Adrenal gland (tissue), 9 donors: ENCODE measurements at regions not wholly inside any gene's neighbourhood (a gene's known extent, or its start where the extent isn't known, plus 50 kb on each side); places are given as distances from the start of the nearest gene placed in this dataset.
A peak's percentile ranks its signal among the peaks of the same experiment; 100 is the strongest.

ENCODE experiments used
- DNase-seq, 7 donors: peaks; one replicate each; pipeline ENCODE4 v3.0.0-alpha.2; 2019 to 2020
- H3K27ac ChIP-seq, 5 donors: fragments of 200-600 bp; sonication (generic) in 4 of 5; 1 replicate in 3 of 5; 2 replicates in 2 of 5; pipeline versions ENCODE4 v1.5.1 to v1.8.0; 2016 to 2020; ENCODE audit warnings: mild to moderate bottlenecking in 1 of 5
- H3K27me3 ChIP-seq: fragments of 200-600 bp; 2 replicates; pipeline ENCODE4 v1.8.0; 2021
- H3K36me3 ChIP-seq, 2 donors: fragments of 200-600 bp; replicated peaks in 1 of 2; 1 replicate in 1 of 2; 2 replicates in 1 of 2; pipeline versions ENCODE4 v1.5.1 to v1.8.0; 2018 to 2022
- H3K4me1 ChIP-seq, 2 donors: fragments of 200-600 bp; replicated peaks in 1 of 2; 1 replicate in 1 of 2; 2 replicates in 1 of 2; pipeline versions ENCODE4 v1.5.1 to v1.8.0; 2018 to 2021
- H3K4me3 ChIP-seq, 4 donors: fragments of 200-600 bp; sonication (generic) in 3 of 4; one replicate each; pipeline ENCODE4 v1.5.1; 2016 to 2018
- H3K9me3 ChIP-seq, 3 donors: fragments of 200-600 bp; sonication (generic) in 1 of 3; replicated peaks in 1 of 3; 1 replicate in 2 of 3; 2 replicates in 1 of 3; pipeline versions ENCODE4 v1.5.1 to v1.8.0; 2016 to 2021
- CTCF ChIP-seq, 6 experiments: fragments of 450-650 bp in 4 of 6; fragments of 200-600 bp in 2 of 6; sonication (generic) in 1 of 6; IDR thresholded peaks; 1 replicate in 5 of 6; 2 replicates in 1 of 6; pipeline versions ENCODE4 v1.5.1 to v1.8.0; 2016 to 2021; ENCODE audit warnings: antibody characterized with exemption in 6 of 6, mild to moderate bottlenecking in 2 of 6, moderate library complexity in 1 of 6
- POLR2A ChIP-seq, 2 donors: fragments of 450-650 bp; IDR thresholded peaks; one replicate each; pipeline ENCODE4 v1.6.1; 2017; ENCODE audit warnings: antibody characterized with exemption in 2 of 2, mild to moderate bottlenecking in 2 of 2, moderate library complexity in 1 of 2
- WGBS, 4 donors: extraction: QIAGEN DNeasy Blood & Tissue Kit in 2 of 4; methylation state at CpG; one replicate each; pipeline versions ENCODE4 v1.1.5 to v1.1.7; 2013 to 2017; 5-methylcytosine and 5-hydroxymethylcytosine counted together
- intact Hi-C, 2 donors: fragments of 100-400 bp; cut with DNase I; formaldehyde crosslinking; loops; one replicate each; pipeline versions ENCODE4 v1.14.1 to v1.15.0; 2022 to 2023
- donor health status: healthy with polysubstance abuse.
- donor health status: Bipolar disorder and iron deficiency.
- donor health status: DM: yes; HTN: yes; CAD: no.
- donor health status: DM: no; HTN: no; CAD: no.
- donor health status: DM: no; HTN: no; CAD: no.

- peak in 2 of 7 donors; percentile 32 to 35 for DNase-seq
- TF ChIP-seq POLR2A (IDR thresholded peaks at IDR 0.05), result no peak
- TF ChIP-seq CTCF (IDR thresholded peaks at IDR 0.05), result no peak
- intact Hi-C loops, result no loop called here
- peak overlapping the region in 1 of 4 donors; percentile 8 for H3K4me3 ChIP-seq
- H3K4me1 ChIP-seq, result peaks cover 0 to 12% of the 10 kb centered on the region in 2 donors
- no peaks in the 10 kb centered on the region for H3K27me3 ChIP-seq
- 2 to 40% (median 15%) methylated on average over 5 of the region's 5 CpGs for WGBS, 4 donors
- H3K27ac ChIP-seq, result peak overlapping the region; percentile 55 to 83 (median 72)
- no peaks in the 10 kb centered on the region for H3K36me3 ChIP-seq
- H3K9me3 ChIP-seq, result no peaks in the 10 kb centered on the region
Observed at GRCh38 chrX:40933706-40934425, 151.4 kb upstream of the USP9X start.

- no peaks in the 10 kb centered on the region for H3K36me3 ChIP-seq
- no peak for DNase-seq
- no peaks in the 10 kb centered on the region for H3K9me3 ChIP-seq
- TF ChIP-seq CTCF (IDR thresholded peaks at IDR 0.05) (no peak), POLR2A (IDR thresholded peaks at IDR 0.05) (no peak)
- WGBS, 4 donors, result 94 to 100% (median 98%) methylated on average over 3 to 6 of the region's 6 CpGs
- no peak overlapping the region for H3K27ac ChIP-seq
- H3K4me1 ChIP-seq, result peaks cover 0 to 12% of the 10 kb centered on the region in 2 donors
- intact Hi-C loops, result no loop called here
- no peak overlapping the region for H3K4me3 ChIP-seq
- no peaks in the 10 kb centered on the region for H3K27me3 ChIP-seq
Observed at GRCh38 chrX:40936827-40937226, 148.4 kb upstream of the USP9X start.

- intact Hi-C loops, result no loop called here
- DNase-seq, result no peak
- WGBS, 4 donors, result 74 to 89% (median 84%) methylated on average over 5 of the region's 5 CpGs
- H3K36me3 ChIP-seq, result no peaks in the 10 kb centered on the region
- no peaks in the 10 kb centered on the region for H3K9me3 ChIP-seq
- no peak overlapping the region for H3K27ac ChIP-seq
- H3K4me3 ChIP-seq, result no peak overlapping the region
- no peaks in the 10 kb centered on the region for H3K27me3 ChIP-seq
- no peaks in the 10 kb centered on the region for H3K4me1 ChIP-seq
- TF ChIP-seq POLR2A (IDR thresholded peaks at IDR 0.05), result no peak
- TF ChIP-seq CTCF (IDR thresholded peaks at IDR 0.05), result no peak
Observed at GRCh38 chrX:40938423-40938822, 146.8 kb upstream of the USP9X start.

GRCh38 chrX:40943093-40943641 is 142.1 kb upstream of the USP9X start:
- DNase-seq, result no peak
- no peaks in the 10 kb centered on the region for H3K27me3 ChIP-seq
- H3K9me3 ChIP-seq, result no peaks in the 10 kb centered on the region
- H3K4me1 ChIP-seq, result peaks cover 0 to 4% of the 10 kb centered on the region in 2 donors
- intact Hi-C loops, result no loop called here
- no peak overlapping the region for H3K27ac ChIP-seq
- TF ChIP-seq POLR2A (IDR thresholded peaks at IDR 0.05), result no peak
- no peak for TF ChIP-seq CTCF (IDR thresholded peaks at IDR 0.05)
- no peaks in the 10 kb centered on the region for H3K36me3 ChIP-seq
- H3K4me3 ChIP-seq, result no peak overlapping the region
- WGBS, 4 donors, result 69 to 84% (median 80%) methylated on average over 1 of the region's 1 CpG
